SK-N-MC (cell line): ENCODE measurements at regions not wholly inside any gene's neighbourhood (a gene's known extent, or its start where the extent isn't known, plus 50 kb on each side); places are given as distances from the start of the nearest gene placed in this dataset.

Experiments used
- EZH2 ChIP-seq: fragments of 200-600 bp; sonication (generic); IDR thresholded peaks from one replicate; pipeline ENCODE4 v1.6.1; 2017; ENCODE audit warnings: antibody characterized with exemption
- POLR2AphosphoS5 ChIP-seq: IDR thresholded peaks from 2 replicates; pipeline ENCODE4 v1.6.1; 2012; ENCODE audit warnings: mild to moderate bottlenecking, low read depth, low read length, borderline replicate concordance

- TF ChIP-seq POLR2AphosphoS5 (no peak), EZH2 (no peak)
Measured at GRCh38 chr5:82721087-82721410, 356.1 kb downstream of the TMEM167A start.
